ENCODE measurements at regions not wholly inside any gene's neighbourhood (a gene's known extent, or its start where the extent isn't known, plus 50 kb on each side); places are given as distances from the start of the nearest gene placed in this dataset.
A peak's percentile ranks its signal among the peaks of the same experiment; 100 is the strongest.

GRCh38 chr4:42306221-42307109 is 90.8 kb upstream of the SHISA3 start:
- H3K9me3 ChIP-seq = no peaks in the 10 kb centered on the region
- DNase-seq (ENCODE audit: low spot score in 2 of 2) = peak in 1 of 2 donors; percentile 45
- TF ChIP-seq POLR2A (IDR thresholded peaks at IDR 0.05) (no peak), EP300 (IDR thresholded peaks at IDR 0.05) (peak in 1 of 2 donors; percentile 64)
- peak overlapping the region in 1 of 4 donors; percentile 73 for H3K27ac ChIP-seq
- peaks cover 0 to 13% (median 1%) of the 10 kb centered on the region in 4 donors for H3K4me1 ChIP-seq
- WGBS, 2 donors = 59 to 66% methylated on average over 11 of the region's 11 CpGs
- H3K27me3 ChIP-seq = no peaks in the 10 kb centered on the region
- no peaks in the 10 kb centered on the region for H3K36me3 ChIP-seq
- no peak overlapping the region for H3K4me3 ChIP-seq

GRCh38 chr4:42308247-42308646 is 89.0 kb upstream of the SHISA3 start:
- Histone ChIP-seq H3K4me3 (no peak overlapping the region), H3K9me3 (no peaks in the 10 kb centered on the region), H3K36me3 (no peaks in the 10 kb centered on the region), H3K27me3 (no peaks in the 10 kb centered on the region), H3K27ac (no peak overlapping the region), H3K4me1 (peaks cover 0 to 13% (median 1%) of the 10 kb centered on the region in 4 donors)
- TF ChIP-seq POLR2A (IDR thresholded peaks at IDR 0.05) = no peak
- no peak for TF ChIP-seq EP300 (IDR thresholded peaks at IDR 0.05)
- TF ChIP-seq CTCF (IDR thresholded peaks at IDR 0.05) = no peak
- 77 to 80% methylated on average over 3 of the region's 3 CpGs for WGBS, 2 donors
- DNase-seq (ENCODE audit: low spot score in 2 of 2) = no peak

GRCh38 chr4:42309361-42310260 is 87.7 kb upstream of the SHISA3 start:
- Histone ChIP-seq H3K36me3 (no peaks in the 10 kb centered on the region), H3K4me1 (peaks cover 0 to 13% (median 1%) of the 10 kb centered on the region in 4 donors), H3K27me3 (no peaks in the 10 kb centered on the region), H3K9me3 (no peaks in the 10 kb centered on the region), H3K27ac (no peak overlapping the region), H3K4me3 (no peak overlapping the region)
- no peak for TF ChIP-seq EP300 (IDR thresholded peaks at IDR 0.05)
- TF ChIP-seq CTCF (IDR thresholded peaks at IDR 0.05) = no peak
- TF ChIP-seq POLR2A (IDR thresholded peaks at IDR 0.05) = no peak
- no peak for DNase-seq (ENCODE audit: low spot score in 2 of 2)
- WGBS, 2 donors = 76 to 85% methylated on average over 9 of the region's 9 CpGs

GRCh38 chr4:42310358-42310757 is 86.9 kb upstream of the SHISA3 start:
- DNase-seq (ENCODE audit: low spot score in 2 of 2) = no peak
- Histone ChIP-seq H3K4me1 (peaks cover 0 to 13% (median 1%) of the 10 kb centered on the region in 4 donors), H3K27ac (no peak overlapping the region), H3K9me3 (no peaks in the 10 kb centered on the region), H3K4me3 (no peak overlapping the region), H3K27me3 (no peaks in the 10 kb centered on the region), H3K36me3 (no peaks in the 10 kb centered on the region)
- 62 to 67% methylated on average over 5 of the region's 5 CpGs for WGBS, 2 donors
- TF ChIP-seq POLR2A (IDR thresholded peaks at IDR 0.05) (no peak), EP300 (IDR thresholded peaks at IDR 0.05) (no peak), CTCF (IDR thresholded peaks at IDR 0.05) (no peak)

GRCh38 chr4:42310806-42311205 is 86.5 kb upstream of the SHISA3 start:
- Histone ChIP-seq H3K27ac (no peak overlapping the region), H3K36me3 (no peaks in the 10 kb centered on the region), H3K9me3 (no peaks in the 10 kb centered on the region), H3K27me3 (no peaks in the 10 kb centered on the region), H3K4me3 (no peak overlapping the region), H3K4me1 (peaks cover 0 to 11% (median 1%) of the 10 kb centered on the region in 4 donors)
- 89 to 92% methylated on average over 5 of the region's 5 CpGs for WGBS, 2 donors
- TF ChIP-seq POLR2A (IDR thresholded peaks at IDR 0.05) (no peak), CTCF (IDR thresholded peaks at IDR 0.05) (no peak), EP300 (IDR thresholded peaks at IDR 0.05) (no peak)
- DNase-seq (ENCODE audit: low spot score in 2 of 2) = no peak

Data from tibial nerve (tissue), 4 donors.